Pancreas (tissue), 10 donors: ENCODE measurements at regions not wholly inside any gene's neighbourhood (a gene's known extent, or its start where the extent isn't known, plus 50 kb on each side); places are given as distances from the start of the nearest gene placed in this dataset.
A peak's percentile ranks its signal among the peaks of the same experiment; 100 is the strongest.

Source experiments
- ATAC-seq, 4 donors: fragments of 200-7000 bp; cut with Tn5 transposase; one replicate each; pipeline versions ENCODE4 v1.8.0 to v1.9.1; 2020; ENCODE audit warnings: mild to moderate bottlenecking in 4 of 4, moderate library complexity in 4 of 4
- DNase-seq, 6 donors: peaks; one replicate each; pipeline ENCODE4 v3.0.0-alpha.2; 2020
- FAIRE-seq: peaks from 2 replicates; lab custom pipeline; 2012; peaks lifted over from hg19 to GRCh38; lab: Jason Lieb, UNC
- H3K27ac ChIP-seq, 4 donors: fragments of 200-600 bp; sonication (generic); 1 replicate in 3 of 4; 2 replicates in 1 of 4; pipeline versions ENCODE4 v1.5.0 to v1.8.0; 2020
- H3K27me3 ChIP-seq, 4 donors: fragments of 200-600 bp; one replicate each; pipeline ENCODE4 v1.8.0; 2021
- H3K36me3 ChIP-seq, 3 donors: fragments of 200-600 bp; sonication (generic) in 1 of 3; one replicate each; pipeline versions ENCODE4 v1.5.0 to v1.8.0; 2020 to 2021
- H3K4me1 ChIP-seq, 3 donors: fragments of 200-600 bp; one replicate each; pipeline ENCODE4 v1.8.0; 2021
- H3K4me3 ChIP-seq, 4 donors: fragments of 200-600 bp; sonication (generic) in 2 of 4; one replicate each; pipeline versions ENCODE4 v1.5.0 to v1.8.0; 2020 to 2021
- H3K9me3 ChIP-seq, 4 donors: fragments of 200-600 bp; one replicate each; pipeline ENCODE4 v1.8.0; 2021
- WGBS, 2 donors: extraction: QIAGEN DNeasy Blood & Tissue Kit; methylation state at CpG; one replicate each; pipeline ENCODE4 v1.1.7; 2013; 5-methylcytosine and 5-hydroxymethylcytosine counted together
- intact Hi-C, 3 donors: fragments of 100-400 bp; cut with DNase I; formaldehyde crosslinking; loops; one replicate each; pipeline versions ENCODE4 v1.11.1 to v1.14.2; 2022
- TF ChIP-seq, protein P1 (sequence below), 4 donors: fragments of 200-600 bp; sonication (generic) in 3 of 4; IDR thresholded peaks; one replicate each; pipeline versions ENCODE4 v1.5.0 to v1.8.0; 2021; ENCODE audit warnings: antibody characterized with exemption in 4 of 4
- donor health status: healthy with polysubstance abuse.
- donor health status: DM: no; HTN: no; CAD: no; lungs with moderate emphysema.
- donor health status: DM: no; HTN: no; CAD: no.
- donor health status: control.
- donor health status: control.
- donor health status: Bipolar disorder and iron deficiency.
- donor health status: DM: yes; HTN: yes; CAD: no.
- donor health status: DM: no; HTN: no; CAD: no.
- donor health status: DM: no; HTN: no; CAD: no.
- donor health status: DM: yes; HTN: yes; CAD: no.

DNA sequence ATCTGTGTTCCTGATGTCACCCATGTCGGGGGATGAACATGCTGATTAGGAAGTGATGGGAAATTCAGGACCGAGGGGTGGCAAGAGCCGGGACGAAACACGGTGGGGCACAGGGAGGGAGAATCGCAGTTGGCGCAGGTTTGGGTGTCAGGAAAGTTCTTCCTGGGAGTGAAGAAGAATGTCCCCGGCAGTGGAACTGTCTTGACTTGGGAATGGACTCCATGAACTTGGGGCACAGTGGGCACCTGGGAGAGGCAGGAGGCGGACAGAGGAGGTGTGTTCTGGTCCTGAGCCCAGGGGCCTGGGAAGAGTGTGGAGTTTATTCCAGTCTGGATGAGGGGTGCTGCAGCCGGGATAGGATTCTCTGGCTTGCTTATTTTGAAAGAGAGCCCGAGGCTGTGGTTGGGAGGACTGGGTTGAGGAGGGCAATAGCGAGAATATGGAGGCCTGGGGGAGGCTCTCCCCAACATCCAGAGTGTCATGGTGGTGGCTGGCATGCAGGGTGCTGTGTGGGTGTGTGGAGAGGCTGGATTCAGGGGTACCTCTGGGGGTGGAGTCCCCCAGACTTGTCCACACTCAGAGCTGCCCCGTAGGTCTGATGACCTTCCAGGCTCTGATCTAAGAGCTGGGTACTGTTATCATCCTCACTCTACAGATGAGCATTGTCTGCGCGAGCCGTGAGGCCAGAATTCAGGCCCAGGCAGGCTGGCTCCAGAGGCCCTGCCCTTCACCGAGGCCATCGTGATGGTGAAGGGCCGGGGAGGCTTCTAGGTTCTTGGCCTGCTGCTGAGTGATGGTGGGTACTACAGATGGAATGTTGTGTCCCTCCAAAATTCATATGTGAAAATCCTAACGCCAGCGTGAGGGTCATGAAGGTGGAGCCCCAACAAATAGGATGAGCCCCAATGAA lies 274.5 kb upstream of the C1orf174 start:
- WGBS, 2 donors = 66 to 79% methylated on average over 21 of the region's 21 CpGs
- no peak overlapping the region for H3K4me3 ChIP-seq
- no peak for FAIRE-seq
- intact Hi-C loops = no loop called here
- ATAC-seq = no peak
- H3K9me3 ChIP-seq = no peaks in the 10 kb centered on the region
- DNase-seq = peak in 1 of 6 donors; percentile 18
- no peak overlapping the region for H3K27ac ChIP-seq
- H3K27me3 ChIP-seq = no peaks in the 10 kb centered on the region
- no peaks in the 10 kb centered on the region for H3K4me1 ChIP-seq
- TF ChIP-seq, protein P1, sequence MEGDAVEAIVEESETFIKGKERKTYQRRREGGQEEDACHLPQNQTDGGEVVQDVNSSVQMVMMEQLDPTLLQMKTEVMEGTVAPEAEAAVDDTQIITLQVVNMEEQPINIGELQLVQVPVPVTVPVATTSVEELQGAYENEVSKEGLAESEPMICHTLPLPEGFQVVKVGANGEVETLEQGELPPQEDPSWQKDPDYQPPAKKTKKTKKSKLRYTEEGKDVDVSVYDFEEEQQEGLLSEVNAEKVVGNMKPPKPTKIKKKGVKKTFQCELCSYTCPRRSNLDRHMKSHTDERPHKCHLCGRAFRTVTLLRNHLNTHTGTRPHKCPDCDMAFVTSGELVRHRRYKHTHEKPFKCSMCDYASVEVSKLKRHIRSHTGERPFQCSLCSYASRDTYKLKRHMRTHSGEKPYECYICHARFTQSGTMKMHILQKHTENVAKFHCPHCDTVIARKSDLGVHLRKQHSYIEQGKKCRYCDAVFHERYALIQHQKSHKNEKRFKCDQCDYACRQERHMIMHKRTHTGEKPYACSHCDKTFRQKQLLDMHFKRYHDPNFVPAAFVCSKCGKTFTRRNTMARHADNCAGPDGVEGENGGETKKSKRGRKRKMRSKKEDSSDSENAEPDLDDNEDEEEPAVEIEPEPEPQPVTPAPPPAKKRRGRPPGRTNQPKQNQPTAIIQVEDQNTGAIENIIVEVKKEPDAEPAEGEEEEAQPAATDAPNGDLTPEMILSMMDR (IDR thresholded peaks at IDR 0.05) = no peak
- no peaks in the 10 kb centered on the region for H3K36me3 ChIP-seq

DNA sequence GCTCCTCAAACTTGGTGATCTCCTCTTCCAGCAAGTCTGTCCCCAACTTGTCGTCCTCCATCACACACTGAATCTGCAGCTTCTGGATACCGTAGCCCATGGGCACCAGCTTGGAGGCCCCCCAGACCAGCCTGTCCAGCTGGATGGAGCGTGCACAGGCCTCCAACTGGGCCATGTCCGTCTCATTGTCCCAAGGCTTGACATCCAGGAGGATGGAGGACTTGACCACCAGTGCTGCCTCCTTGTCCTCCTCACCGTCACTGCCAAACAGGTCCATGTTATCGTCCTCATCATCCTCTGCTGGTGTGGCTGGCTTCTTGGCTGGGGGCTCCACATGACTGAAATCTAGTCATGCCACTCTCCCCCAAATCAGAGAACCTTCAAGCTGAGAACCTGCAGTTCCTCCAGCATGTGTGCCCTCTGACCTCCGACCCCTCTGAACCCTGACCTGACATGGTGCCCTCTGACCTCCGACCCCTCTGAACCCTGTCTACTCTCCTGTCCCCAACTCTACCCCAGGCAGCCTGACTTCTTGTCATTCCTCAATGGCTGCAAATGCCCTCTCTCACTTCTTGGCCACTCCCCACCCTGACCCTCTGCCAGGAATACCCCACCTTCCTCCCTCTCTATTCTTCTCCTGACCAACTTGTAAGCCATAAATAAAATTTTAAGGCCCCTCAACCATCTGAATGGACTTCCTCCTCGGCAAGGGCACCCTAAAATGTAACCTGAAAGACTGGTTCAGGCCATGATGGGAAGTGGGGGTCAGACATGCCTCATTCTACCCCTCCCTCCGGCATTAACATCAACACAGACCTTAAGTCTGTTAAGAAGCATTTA lies 275.7 kb upstream of the C1orf174 start:
- DNase-seq (peak in 1 of 6 donors; percentile 28), ATAC-seq (no peak), FAIRE-seq (no peak)
- Histone ChIP-seq H3K4me3 (no peak overlapping the region), H3K27ac (no peak overlapping the region), H3K36me3 (no peaks in the 10 kb centered on the region), H3K4me1 (no peaks in the 10 kb centered on the region), H3K9me3 (no peaks in the 10 kb centered on the region), H3K27me3 (no peaks in the 10 kb centered on the region)
- TF ChIP-seq, protein P1 (IDR thresholded peaks at IDR 0.05) = no peak
- 67 to 82% methylated on average over 10 of the region's 10 CpGs for WGBS, 2 donors
- intact Hi-C loops = no loop called here

DNA sequence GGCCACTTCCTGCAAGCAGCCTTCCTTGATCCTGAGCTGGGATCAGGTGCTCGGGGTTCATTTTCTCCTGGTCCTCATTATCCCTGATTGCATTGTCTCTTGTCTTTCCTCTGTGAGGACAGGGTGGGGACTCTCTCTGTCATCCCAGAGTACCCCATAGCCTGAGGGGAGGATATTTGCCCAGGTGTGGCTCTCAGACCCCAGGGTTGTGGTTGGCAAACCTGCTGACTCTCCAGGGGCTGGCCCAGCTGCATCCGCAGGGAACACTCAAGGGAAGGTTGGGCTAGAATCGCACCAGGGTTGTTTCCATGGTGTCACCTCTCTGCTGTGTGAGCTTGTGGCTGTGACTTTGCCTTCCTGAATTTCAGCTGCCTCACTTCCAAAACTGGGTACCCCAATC lies 276.8 kb upstream of the C1orf174 start:
- Histone ChIP-seq H3K36me3 (no peaks in the 10 kb centered on the region), H3K4me1 (no peaks in the 10 kb centered on the region), H3K27me3 (no peaks in the 10 kb centered on the region), H3K27ac (no peak overlapping the region), H3K4me3 (no peak overlapping the region), H3K9me3 (no peaks in the 10 kb centered on the region)
- WGBS, 2 donors = 68 to 82% methylated on average over 3 of the region's 3 CpGs
- FAIRE-seq (no peak), ATAC-seq (no peak), DNase-seq (peak in 1 of 6 donors; percentile 9)
- intact Hi-C loops = no loop called here
- TF ChIP-seq, protein P1 (IDR thresholded peaks at IDR 0.05) = no peak

DNA sequence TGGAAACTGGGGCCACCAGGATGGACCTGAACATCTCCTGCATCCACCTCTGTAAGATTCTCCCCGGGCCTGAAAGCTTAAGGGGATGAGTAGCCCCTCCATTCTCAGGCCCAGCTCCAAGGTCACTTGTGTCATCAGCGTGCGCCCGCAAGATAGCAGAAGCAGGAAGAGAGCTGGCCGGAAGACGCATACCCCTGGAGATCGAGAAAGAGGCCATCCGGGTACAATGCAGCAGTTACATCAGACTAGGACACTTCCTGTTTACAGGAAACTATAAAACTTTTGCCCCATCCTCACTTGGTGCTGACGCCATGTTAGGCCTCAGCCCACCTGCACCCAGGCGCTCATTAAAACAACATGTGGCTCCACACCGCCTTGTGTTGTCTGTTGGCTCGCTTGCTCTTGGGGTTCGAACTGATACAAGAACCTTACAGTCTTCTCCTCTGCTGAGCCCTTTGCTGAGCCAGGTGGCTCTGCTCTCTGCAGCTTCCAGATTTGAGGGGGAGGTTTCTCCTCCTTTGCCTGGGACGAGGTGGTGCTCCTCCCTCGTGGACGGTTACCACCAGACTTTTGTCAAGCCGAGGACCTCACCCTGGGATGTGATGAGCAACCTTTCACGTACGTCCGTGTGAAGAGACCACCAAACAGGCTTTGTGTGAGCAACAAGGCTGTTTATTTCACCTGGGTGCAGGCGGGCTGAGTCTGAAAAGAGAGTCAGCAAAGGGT lies 277.5 kb upstream of the C1orf174 start:
- no peaks in the 10 kb centered on the region for H3K9me3 ChIP-seq
- DNase-seq = peak in 1 of 6 donors; percentile 21
- TF ChIP-seq, protein P1 (IDR thresholded peaks at IDR 0.05) = no peak
- intact Hi-C loops = no loop called here
- no peaks in the 10 kb centered on the region for H3K27me3 ChIP-seq
- ATAC-seq = no peak
- H3K4me1 ChIP-seq = no peaks in the 10 kb centered on the region
- 58 to 69% methylated on average over 21 of the region's 21 CpGs for WGBS, 2 donors
- H3K36me3 ChIP-seq = no peaks in the 10 kb centered on the region
- no peak overlapping the region for H3K4me3 ChIP-seq
- no peak overlapping the region for H3K27ac ChIP-seq
- no peak for FAIRE-seq
